HG03342 (cell line): ENCODE measurements at regions not wholly inside any gene's neighbourhood (a gene's known extent, or its start where the extent isn't known, plus 50 kb on each side); places are given as distances from the start of the nearest gene placed in this dataset.

Experiments used
- ATAC-seq: cut with Tn5 transposase; IDR thresholded peaks from one replicate; pipeline ENCODE4 v1.9.1; 2021; ENCODE audit warnings: mild to moderate bottlenecking, moderate library complexity; ENCODE audit not compliant: unreplicated experiment

- no peak for ATAC-seq
Measured at GRCh38 chr20:52289956-52290565, 98.5 kb upstream of the ZFP64 start.

- no peak for ATAC-seq
Measured at GRCh38 chr20:52280407-52280806, 88.8 kb upstream of the ZFP64 start.

GRCh38 chr20:52279706-52280105 lies 88.1 kb upstream of the ZFP64 start:
- no peak for ATAC-seq

- ATAC-seq: no peak
Measured at GRCh38 chr20:52275181-52275691, 83.7 kb upstream of the ZFP64 start.

- ATAC-seq: no peak
Measured at GRCh38 chr20:52270696-52271095, 79.1 kb upstream of the ZFP64 start.

GRCh38 chr20:52270001-52270606 lies 78.5 kb upstream of the ZFP64 start:
- ATAC-seq: no peak

- ATAC-seq: no peak
Measured at GRCh38 chr20:52269321-52269720, 77.7 kb upstream of the ZFP64 start.

GRCh38 chr20:52268184-52268749 lies 76.7 kb upstream of the ZFP64 start:
- no peak for ATAC-seq

- ATAC-seq: no peak
Measured at GRCh38 chr20:52267418-52267817, 75.8 kb upstream of the ZFP64 start.

GRCh38 chr20:52263757-52264156 lies 72.2 kb upstream of the ZFP64 start:
- ATAC-seq: no peak

- no peak for ATAC-seq
Measured at GRCh38 chr20:52261792-52262191, 70.2 kb upstream of the ZFP64 start.

GRCh38 chr20:52259295-52259694 lies 67.7 kb upstream of the ZFP64 start:
- no peak for ATAC-seq

- no peak for ATAC-seq
Measured at GRCh38 chr20:52256454-52256853, 64.9 kb upstream of the ZFP64 start.

- ATAC-seq: no peak
Measured at GRCh38 chr20:52252664-52253063, 61.1 kb upstream of the ZFP64 start.

GRCh38 chr20:52251827-52252226 lies 60.2 kb upstream of the ZFP64 start:
- ATAC-seq: no peak

- no peak for ATAC-seq
Measured at GRCh38 chr20:52251136-52251700, 59.6 kb upstream of the ZFP64 start.

- no peak for ATAC-seq
Measured at GRCh38 chr20:52247548-52247947, 56.0 kb upstream of the ZFP64 start.

- no peak for ATAC-seq
Measured at GRCh38 chr20:52246366-52246765, 54.8 kb upstream of the ZFP64 start.

GRCh38 chr20:52244702-52245101 lies 53.1 kb upstream of the ZFP64 start:
- no peak for ATAC-seq

GRCh38 chr20:52242237-52243230 lies 51.0 kb upstream of the ZFP64 start:
- no peak for ATAC-seq
